HG02571 (cell line): ENCODE measurements at regions not wholly inside any gene's neighbourhood (a gene's known extent, or its start where the extent isn't known, plus 50 kb on each side); places are given as distances from the start of the nearest gene placed in this dataset.

Source experiments
- ATAC-seq: cut with Tn5 transposase; IDR thresholded peaks from one replicate; pipeline ENCODE4 v1.9.1; 2021; ENCODE audit warnings: mild to moderate bottlenecking, moderate library complexity; ENCODE audit not compliant: unreplicated experiment

GRCh38 chr13:26989957-26990713 is 181.5 kb downstream of the USP12 start:
- no peak for ATAC-seq

GRCh38 chr13:26989261-26989956 is 182.2 kb downstream of the USP12 start:
- no peak for ATAC-seq

GRCh38 chr13:26988059-26988769 is 183.4 kb downstream of the USP12 start:
- ATAC-seq = no peak

- ATAC-seq = no peak
Measured at GRCh38 chr13:26987486-26988013, 184.1 kb downstream of the USP12 start.

GRCh38 chr13:26985285-26985878 is 186.2 kb downstream of the USP12 start:
- ATAC-seq = peak; percentile 72

GRCh38 chr13:26984337-26984736 is 187.3 kb downstream of the USP12 start:
- no peak for ATAC-seq

- ATAC-seq = no peak
Measured at GRCh38 chr13:26983543-26984320, 187.9 kb downstream of the USP12 start.

- no peak for ATAC-seq
Measured at GRCh38 chr13:26980099-26981031, 191.2 kb downstream of the USP12 start.

- ATAC-seq = no peak
Measured at GRCh38 chr13:26979334-26979733, 192.3 kb downstream of the USP12 start.

GRCh38 chr13:26978081-26978860 is 193.3 kb downstream of the USP12 start:
- ATAC-seq = no peak

- ATAC-seq = no peak
Measured at GRCh38 chr13:26977541-26977940, 194.1 kb downstream of the USP12 start.

GRCh38 chr13:26976313-26976712 is 195.3 kb downstream of the USP12 start:
- ATAC-seq = no peak

GRCh38 chr13:26973946-26974345 is 197.7 kb downstream of the USP12 start:
- ATAC-seq = no peak

- no peak for ATAC-seq
Measured at GRCh38 chr13:26973295-26973694, 198.3 kb downstream of the USP12 start.

GRCh38 chr13:26971990-26972887 is 199.4 kb downstream of the USP12 start:
- ATAC-seq = no peak

GRCh38 chr13:26968431-26969341 is 202.9 kb downstream of the USP12 start:
- ATAC-seq = no peak
